ENCODE measurements at regions not wholly inside any gene's neighbourhood (a gene's known extent, or its start where the extent isn't known, plus 50 kb on each side); places are given as distances from the start of the nearest gene placed in this dataset.

GRCh38 chr9:126162611-126163381, 163.8 kb upstream of the MVB12B start:
- FAIRE-seq (no peak), ATAC-seq (no peak), DNase-seq (ENCODE audit: extremely low read depth in 1 of 4, low spot score in 3 of 4) (no peak)
- no peaks in the 10 kb centered on the region; the same call in 1 of the 2 replicates for H4K20me1 ChIP-seq (replicated peaks; ENCODE audit: control insufficient read depth, insufficient read depth, low read length)
- no peak overlapping the region for H3K4me3 ChIP-seq
- no peak overlapping the region for H3K4me2 ChIP-seq (ENCODE audit: insufficient read depth, low read length)
- H3K36me3 ChIP-seq (ENCODE audit: control insufficient read depth, insufficient read depth, low read length) = no peaks in the 10 kb centered on the region
- H3K9ac ChIP-seq (ENCODE audit: insufficient read depth in 1 of 2, low read depth in 2 of 2, low read length in 2 of 2) = no peak overlapping the region
- intact Hi-C loops (cut with micrococcal nuclease) = no loop called here
- H3K4me1 ChIP-seq (replicated peaks in 1 of 2; ENCODE audit: control insufficient read depth in 2 of 2, insufficient read depth in 2 of 2, low read length in 2 of 2) = no peaks in the 10 kb centered on the region
- CTCF ChIA-PET (ENCODE audit: low intra/inter-chr PET ratio) = no interaction called here
- H3K79me2 ChIP-seq (ENCODE audit: control insufficient read depth, insufficient read depth, low read length) = no peaks in the 10 kb centered on the region
- POLR2A ChIA-PET = interaction anchor here (0.6 kb wide), 1 partner anchor 49 kb away, joined by 3 read pairs; no protein-coding TSS in a partner anchor
- peaks cover 7 to 59% of the 10 kb centered on the region in 2 experiments; a peak in 4 of 5 replicates for H3K27me3 ChIP-seq (ENCODE audit: control insufficient read depth in 2 of 2, insufficient read depth in 2 of 2, low read length in 2 of 2)
- H3K27ac ChIP-seq (ENCODE audit: extremely low read depth, low read depth, low read length) = no peak overlapping the region
- H2AFZ ChIP-seq (ENCODE audit: low read depth, low read length) = no peak overlapping the region
- no peaks in the 10 kb centered on the region for H3K9me3 ChIP-seq (replicated peaks; ENCODE audit: control insufficient read depth, insufficient read depth, low read depth, low read length)
- WGBS (ENCODE audit: insufficient coverage, low coverage, missing lambda C conversion rate) = under 1% methylated on average over 14 of the region's 18 CpGs
- H3K9me1 ChIP-seq (ENCODE audit: control insufficient read depth, insufficient read depth, low read length) = no peaks in the 10 kb centered on the region
- no TSS peak for BruUV-seq (replicated peaks)
- in situ Hi-C loops (cut with MboI) = no loop called here
- no peak for TF ChIP-seq ZNF384 (IDR thresholded peaks at IDR 0.05; ENCODE audit: low read depth, low read length)
- no peak for TF ChIP-seq ARID4B (CRISPR knock-in tag; IDR thresholded peaks at IDR 0.05)
- no peak for TF ChIP-seq ZNF184 (CRISPR knock-in tag; IDR thresholded peaks at IDR 0.05)
- TF ChIP-seq GABPB1 (CRISPR knock-in tag; IDR thresholded peaks at IDR 0.05) = no peak
- TF ChIP-seq SREBF1 (IDR thresholded peaks at IDR 0.05; ENCODE audit: borderline replicate concordance, low read depth, low read length) = no peak
- no peak for TF ChIP-seq HOXB6 (CRISPR knock-in tag; IDR thresholded peaks at IDR 0.05; ENCODE audit: borderline replicate concordance)
- TF ChIP-seq SP1 (CRISPR knock-in tag; IDR thresholded peaks at IDR 0.05) = no peak
- TF ChIP-seq CREB3 (tag; conservative IDR thresholded peaks at IDR 0.05; ENCODE audit: low read depth) = no peak
- no peak for TF ChIP-seq GTF2B (IDR thresholded peaks at IDR 0.05; ENCODE audit: extremely low read depth, insufficient read length)
- TF ChIP-seq ESRRA (IDR thresholded peaks at IDR 0.05; ENCODE audit: borderline replicate concordance, low read depth) = no peak
- no peak for TF ChIP-seq ZNF134 (CRISPR knock-in tag; conservative IDR thresholded peaks at IDR 0.05)
- TF ChIP-seq SRSF7 (optimal IDR thresholded peaks at IDR 0.05; ENCODE audit: low read depth, low read length) = no peak
- no peak for TF ChIP-seq HNRNPUL1 (IDR thresholded peaks at IDR 0.05; ENCODE audit: low read length)

All from K562 (cell line).